A549 (cell line): ENCODE measurements at regions not wholly inside any gene's neighbourhood (a gene's known extent, or its start where the extent isn't known, plus 50 kb on each side); places are given as distances from the start of the nearest gene placed in this dataset.

Experiments
- CTCF ChIP-seq: fragments of >200 bp; sonication (Bioruptor Twin); formaldehyde crosslinking; IDR thresholded peaks from 3 replicates; pipeline ENCODE4 v1.5.1; 2016
- HDAC2 ChIP-seq: fragments of 200-600 bp; sonication (generic); IDR thresholded peaks from 2 replicates; pipeline ENCODE4 v1.6.1; 2016
- MAFK ChIP-seq: fragments of 450-650 bp; IDR thresholded peaks from 2 replicates; pipeline ENCODE4 v1.6.1; 2014; ENCODE audit not compliant: partially characterized antibody
- REST ChIP-seq: fragments of 200-600 bp; sonication (generic); IDR thresholded peaks from 2 replicates; pipeline ENCODE4 v1.6.1; 2016; ENCODE audit warnings: antibody characterized with exemption, mild to moderate bottlenecking, moderate library complexity
- RFX5 ChIP-seq: fragments of 450-650 bp; IDR thresholded peaks from 2 replicates; pipeline ENCODE4 v1.7.1; 2014; ENCODE audit warnings: antibody characterized with exemption, mild to moderate bottlenecking, moderate library complexity
- TFCP2L1 ChIP-seq: fragments of 250-450 bp; sonication (Bioruptor Pico); IDR thresholded peaks from 2 replicates; pipeline ENCODE4 v1.5.0; 2021; ENCODE audit warnings: mild to moderate bottlenecking
- USF2 ChIP-seq: fragments of 450-650 bp; IDR thresholded peaks from 2 replicates; pipeline ENCODE4 v1.6.1; 2014; ENCODE audit warnings: antibody characterized with exemption
- ZFP36 ChIP-seq: fragments of 450-650 bp; IDR thresholded peaks from 2 replicates; pipeline ENCODE4 v1.6.1; 2014; ENCODE audit warnings: borderline replicate concordance; ENCODE audit not compliant: partially characterized antibody

- TF ChIP-seq HDAC2 (no peak), RFX5 (no peak), REST (no peak), CTCF (no peak), USF2 (no peak), MAFK (no peak), TFCP2L1 (CRISPR knock-in tag) (no peak), ZFP36 (no peak)
These were observed 62.1 kb downstream of the GAS1 start for GRCh38 chr9:86885232-86885631.
